NT2/D1 (cell line): ENCODE measurements at regions not wholly inside any gene's neighbourhood (a gene's known extent, or its start where the extent isn't known, plus 50 kb on each side); places are given as distances from the start of the nearest gene placed in this dataset.

ENCODE experiments used
- SUZ12 ChIP-seq: IDR thresholded peaks from 2 replicates; pipeline ENCODE4 v1.6.1; 2011; ENCODE audit not compliant: insufficient read length, insufficient read depth; ENCODE audit errors: extremely low read depth
- YY1 ChIP-seq: IDR thresholded peaks from 2 replicates; pipeline ENCODE4 v1.6.1; 2011; ENCODE audit not compliant: insufficient read length, insufficient read depth
- ZNF274 ChIP-seq: IDR thresholded peaks from 2 replicates; pipeline ENCODE4 v1.6.1; 2011; ENCODE audit warnings: mild to moderate bottlenecking, low read depth, low read length

DNA sequence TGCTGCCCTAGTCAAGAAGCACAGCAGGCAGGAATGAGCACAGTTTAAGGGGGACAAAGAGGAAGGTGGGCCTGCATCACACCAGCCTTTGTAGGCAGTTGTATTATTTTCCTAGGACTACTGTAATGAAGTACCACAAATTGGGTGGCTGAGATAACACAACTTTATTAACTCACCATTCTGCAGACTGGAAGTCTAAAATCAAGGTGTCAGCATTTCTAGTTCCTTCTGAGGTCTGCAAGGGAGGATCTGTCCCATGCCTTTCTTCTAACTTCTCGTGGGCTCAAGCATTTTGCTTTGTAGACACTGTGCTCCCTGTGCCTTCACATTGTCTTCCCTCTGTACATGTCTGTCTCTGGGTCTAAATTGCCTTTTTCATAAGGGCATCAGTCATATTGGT is 488.5 kb upstream of the JARID2 start:
- TF ChIP-seq ZNF274 (no peak), SUZ12 (no peak), YY1 (no peak)
